IMR-90 (cell line): ENCODE measurements at regions not wholly inside any gene's neighbourhood (a gene's known extent, or its start where the extent isn't known, plus 50 kb on each side); places are given as distances from the start of the nearest gene placed in this dataset.

Source experiments
- ATAC-seq: fragments of 200-7000 bp; cut with Tn5 transposase; 2 replicates; pipeline ENCODE4 v1.9.1; 2020; ENCODE audit warnings: low read depth, mild to moderate bottlenecking, moderate library complexity
- BruUV-seq: library from RNA; stranded (reverse); fragments of 400-500 nt; replicated peaks from 2 replicates; lab custom pipeline; 2021; lab: Mats Ljungman, UMichigan
- CTCF ChIA-PET: fragments of 300-600 bp; formaldehyde crosslinking; extraction: SDS; loops from one replicate; lab custom pipeline; 2021; ENCODE audit warnings: antibody characterized with exemption; lab: Yijun Ruan, JAX
- POLR2A ChIA-PET: fragments of 300-600 bp; sonication (Branson Sonifier 250); formaldehyde crosslinking; loops from one replicate; lab custom pipeline; 2022; ENCODE audit warnings: antibody characterized with exemption; ENCODE audit not compliant: unreplicated experiment; lab: Charles Lee
- DNase-seq: peaks from one replicate; pipeline ENCODE4 v3.0.0; 2013
- H2AFZ ChIP-seq: replicated peaks from 2 replicates; pipeline ENCODE3; 2013; ENCODE audit warnings: low read length, mild to moderate bottlenecking; ENCODE audit not compliant: poor library complexity
- H2AK5ac ChIP-seq: 2 replicates; pipeline ENCODE4 v1.6.1; 2013; ENCODE audit warnings: low read depth, low read length, inconsistent platforms
- H2AK9ac ChIP-seq: replicated peaks from 2 replicates; pipeline ENCODE3; 2013; ENCODE audit warnings: mild to moderate bottlenecking, low read depth, low read length, moderate library complexity; ENCODE audit not compliant: poor library complexity
- H2BK120ac ChIP-seq: 2 replicates; pipeline ENCODE4 v1.6.1; 2013; ENCODE audit warnings: low read depth, low read length, inconsistent platforms
- H2BK15ac ChIP-seq: 3 replicates; pipeline ENCODE4 v1.6.1; 2013; ENCODE audit warnings: low read depth, low read length, inconsistent platforms
- H2BK20ac ChIP-seq: 2 replicates; pipeline ENCODE4 v1.6.1; 2013; ENCODE audit warnings: low read depth, mild to moderate bottlenecking, inconsistent platforms, low read length, moderate library complexity
- H2BK5ac ChIP-seq: 2 replicates; pipeline ENCODE4 v1.6.1; 2013; ENCODE audit warnings: mild to moderate bottlenecking, low read depth, low read length, inconsistent platforms; ENCODE audit not compliant: poor library complexity, severe bottlenecking
- H3K14ac ChIP-seq: replicated peaks from 2 replicates; pipeline ENCODE4 v1.6.1; 2013; ENCODE audit warnings: low read depth, low read length, inconsistent platforms
- H3K18ac ChIP-seq: 2 replicates; pipeline ENCODE4 v1.6.1; 2013; ENCODE audit warnings: low read depth, low read length, control low read depth
- H3K23ac ChIP-seq: 2 replicates; pipeline ENCODE4 v1.6.1; 2013; ENCODE audit warnings: low read depth, low read length, inconsistent platforms
- H3K27ac ChIP-seq: 2 replicates; pipeline ENCODE4 v1.5.1; 2013; ENCODE audit warnings: mild to moderate bottlenecking, control low read depth, low read length; ENCODE audit not compliant: insufficient read depth
- H3K27me3 ChIP-seq: 2 replicates; pipeline ENCODE4 v1.6.1; 2013; ENCODE audit warnings: low read length; ENCODE audit not compliant: control insufficient read depth, insufficient read depth
- H3K36me3 ChIP-seq: 2 replicates; pipeline ENCODE4 v1.6.1; 2013; ENCODE audit warnings: low read length, mixed read lengths; ENCODE audit not compliant: control insufficient read depth, insufficient read depth
- H3K4ac ChIP-seq: 2 replicates; pipeline ENCODE4 v1.6.1; 2013; ENCODE audit warnings: low read depth, low read length, inconsistent platforms
- H3K4me1 ChIP-seq: 2 replicates; pipeline ENCODE4 v1.6.1; 2013; ENCODE audit warnings: low read length, mixed read lengths; ENCODE audit not compliant: control insufficient read depth, insufficient read depth
- H3K4me2 ChIP-seq: 2 replicates; pipeline ENCODE4 v1.6.1; 2013; ENCODE audit warnings: low read depth, mild to moderate bottlenecking, control low read depth, low read length, moderate library complexity
- H3K4me3 ChIP-seq: 2 replicates; pipeline ENCODE4 v1.5.1; 2013; ENCODE audit warnings: low read depth, mild to moderate bottlenecking, control low read depth, low read length, moderate library complexity; ENCODE audit not compliant: insufficient read depth
- H3K56ac ChIP-seq: 2 replicates; pipeline ENCODE4 v1.6.1; 2013; ENCODE audit warnings: low read length, inconsistent platforms; ENCODE audit not compliant: insufficient read depth; ENCODE audit errors: extremely low read depth
- H3K79me1 ChIP-seq, 2 experiments: 2 replicates each; pipeline ENCODE4 v1.6.1; 2013; ENCODE audit warnings: low read length in 2 of 2, inconsistent platforms in 1 of 2, low read depth in 1 of 2
- H3K9ac ChIP-seq: 2 replicates; pipeline ENCODE4 v1.6.1; 2013; ENCODE audit warnings: low read depth, low read length, control low read depth
- H3K9me1 ChIP-seq: 2 replicates; pipeline ENCODE4 v1.6.1; 2013; ENCODE audit warnings: low read length, inconsistent platforms; ENCODE audit not compliant: insufficient read depth
- H3K9me3 ChIP-seq: 2 replicates; pipeline ENCODE4 v1.6.1; 2013; ENCODE audit warnings: low read length; ENCODE audit not compliant: control insufficient read depth, insufficient read depth
- H4K20me1 ChIP-seq: 2 replicates; pipeline ENCODE4 v1.6.1; 2013; ENCODE audit warnings: low read length, inconsistent platforms; ENCODE audit not compliant: insufficient read depth
- H4K5ac ChIP-seq: 2 replicates; pipeline ENCODE4 v1.6.1; 2013; ENCODE audit warnings: mild to moderate bottlenecking, low read depth, low read length, control low read depth
- H4K8ac ChIP-seq, 2 experiments: 2 replicates each; pipeline ENCODE4 v1.6.1; 2013; ENCODE audit warnings: low read depth in 2 of 2, low read length in 2 of 2, control low read depth in 1 of 2, inconsistent platforms in 1 of 2
- H4K91ac ChIP-seq: 2 replicates; pipeline ENCODE4 v1.6.1; 2013; ENCODE audit warnings: low read depth, low read length, inconsistent platforms; ENCODE audit not compliant: insufficient read depth
- BHLHE40 ChIP-seq: fragments of 150-350 bp; IDR thresholded peaks from 2 replicates; pipeline ENCODE4 v1.6.1; 2016; ENCODE audit warnings: mild to moderate bottlenecking, low read depth, low read length
- CEBPB ChIP-seq: IDR thresholded peaks from 2 replicates; pipeline ENCODE4 v1.6.1; 2012; ENCODE audit warnings: low read depth, low read length, improper control_type of control experiment
- CHD1 ChIP-seq: IDR thresholded peaks from 2 replicates; pipeline ENCODE4 v1.6.1; 2012; ENCODE audit warnings: low read depth, low read length, improper control_type of control experiment
- CTCF ChIP-seq: conservative IDR thresholded peaks from 2 replicates; pipeline ENCODE4 v1.5.1; 2012; ENCODE audit warnings: mild to moderate bottlenecking, low read depth, low read length, improper control_type of control experiment
- ELK1 ChIP-seq: fragments of 150-350 bp; IDR thresholded peaks from 2 replicates; pipeline ENCODE4 v1.6.1; 2016; ENCODE audit warnings: low read depth, mild to moderate bottlenecking, low read length, moderate library complexity, borderline replicate concordance
- FOS ChIP-seq: fragments of 150-350 bp; IDR thresholded peaks from 2 replicates; pipeline ENCODE4 v1.6.1; 2016; ENCODE audit warnings: low read depth, low read length
- MAFK ChIP-seq: IDR thresholded peaks from 2 replicates; pipeline ENCODE4 v1.6.1; 2012; ENCODE audit warnings: low read depth, low read length, improper control_type of control experiment
- MAZ ChIP-seq: IDR thresholded peaks from 2 replicates; pipeline ENCODE4 v1.6.1; 2012; ENCODE audit warnings: low read depth, mild to moderate bottlenecking, low read length, improper control_type of control experiment, moderate library complexity, borderline replicate concordance
- MXI1 ChIP-seq: IDR thresholded peaks from 2 replicates; pipeline ENCODE4 v1.6.1; 2012; ENCODE audit warnings: low read depth, mild to moderate bottlenecking, low read length, moderate library complexity, borderline replicate concordance
- NFE2L2 ChIP-seq: fragments of 150-350 bp; IDR thresholded peaks from 2 replicates; pipeline ENCODE4 v1.6.1; 2016; ENCODE audit warnings: low read depth, mild to moderate bottlenecking, low read length
- POLR2A ChIP-seq: IDR thresholded peaks from 2 replicates; pipeline ENCODE4 v1.6.1; 2012; ENCODE audit warnings: mild to moderate bottlenecking, low read depth, low read length
- RAD21 ChIP-seq: IDR thresholded peaks from 2 replicates; pipeline ENCODE4 v1.6.1; 2012; ENCODE audit warnings: low read length, improper control_type of control experiment
- RCOR1 ChIP-seq: IDR thresholded peaks from 2 replicates; pipeline ENCODE4 v1.6.1; 2012; ENCODE audit warnings: mild to moderate bottlenecking, low read length, improper control_type of control experiment; ENCODE audit not compliant: insufficient replicate concordance
- RFX5 ChIP-seq: IDR thresholded peaks from 2 replicates; pipeline ENCODE4 v1.8.0; 2012; ENCODE audit warnings: low read depth, mild to moderate bottlenecking, low read length, moderate library complexity
- SMC3 ChIP-seq: fragments of 150-350 bp; IDR thresholded peaks from 2 replicates; pipeline ENCODE4 v1.6.1; 2016; ENCODE audit warnings: low read depth, mild to moderate bottlenecking, antibody characterized with exemption, low read length, moderate library complexity
- USF2 ChIP-seq: fragments of 150-350 bp; IDR thresholded peaks from 2 replicates; pipeline ENCODE4 v1.6.1; 2017; ENCODE audit warnings: mild to moderate bottlenecking, antibody characterized with exemption, low read length, low read depth
- WGBS, 2 experiments: methylation state at CpG; one replicate each; pipeline versions ENCODE4 v1.1.5 to v1.1.7; 2013; ENCODE audit warnings: missing lambda C conversion rate in 2 of 2; ENCODE audit not compliant: insufficient read length in 1 of 2; ENCODE audit errors: extremely low coverage in 2 of 2; 5-methylcytosine and 5-hydroxymethylcytosine counted together
- dilution Hi-C: fragments of 300-500 bp; cut with HindIII; formaldehyde crosslinking; loops from one replicate; pipeline ENCODE4 v1.14.3; 2018; ENCODE audit warnings: low sequenced_read_pairs; ENCODE audit not compliant: unreplicated experiment
- in situ Hi-C: fragments of 300-500 bp; cut with MboI; formaldehyde crosslinking; loops from 3 replicates; pipeline ENCODE4 v1.14.3; 2019; ENCODE audit warnings: low sequenced_read_pairs, inconsistent platforms, mixed read lengths
- intact Hi-C: fragments of 100-400 bp; cut with micrococcal nuclease; formaldehyde crosslinking; loops from 2 replicates; pipeline ENCODE4 v1.10.0; 2022

GRCh38 chr12:82025462-82025861, 266.3 kb upstream of the PPFIA2 start:
- no CpG with 5 or more reads among the region's 7 CpGs for WGBS, 2 experiments
- Histone ChIP-seq H3K4me2 (no peak overlapping the region), H3K27ac (no peak overlapping the region), H3K14ac (no peak overlapping the region), H3K36me3 (no peaks in the 10 kb centered on the region), H2BK120ac (no peak overlapping the region), H2AK5ac (no peak overlapping the region), H3K56ac (no peak overlapping the region), H3K79me1 (no peaks in the 10 kb centered on the region), H3K9me1 (no peaks in the 10 kb centered on the region), H3K23ac (no peak overlapping the region), H2BK20ac (no peak overlapping the region), H2BK5ac (no peak overlapping the region), H2AK9ac (no peak overlapping the region), H2AFZ (no peak overlapping the region), H4K20me1 (no peaks in the 10 kb centered on the region), H3K4me1 (no peaks in the 10 kb centered on the region), H3K4me3 (no peak overlapping the region), H3K9me3 (peaks cover 2% of the 10 kb centered on the region; the same call in 1 of the 2 replicates), H3K4ac (no peak overlapping the region), H4K5ac (no peak overlapping the region), H4K8ac (no peak overlapping the region), H3K9ac (no peak overlapping the region), H3K18ac (no peak overlapping the region), H4K91ac (no peak overlapping the region), H2BK15ac (no peak overlapping the region), H3K27me3 (no peaks in the 10 kb centered on the region)
- ChIA-PET CTCF (no interaction called here), POLR2A (no interaction called here)
- ATAC-seq (no peak), DNase-seq (no peak)
- TF ChIP-seq RAD21 = no peak
- TF ChIP-seq MAFK = no peak
- TF ChIP-seq FOS = no peak
- no peak for TF ChIP-seq POLR2A
- no peak for TF ChIP-seq ELK1
- no peak for TF ChIP-seq SMC3
- TF ChIP-seq MAZ = no peak
- TF ChIP-seq CTCF = no peak
- TF ChIP-seq CEBPB = no peak
- TF ChIP-seq BHLHE40 = no peak
- TF ChIP-seq CHD1 = no peak
- TF ChIP-seq RCOR1 = no peak
- TF ChIP-seq NFE2L2 = no peak
- no peak for TF ChIP-seq USF2
- no peak for TF ChIP-seq MXI1
- TF ChIP-seq RFX5 = no peak
- dilution Hi-C loops = no loop called here
- in situ Hi-C loops = no loop called here
- intact Hi-C loops = no loop called here
- no TSS peak for BruUV-seq
